GM06990 (cell line): ENCODE measurements at regions not wholly inside any gene's neighbourhood (a gene's known extent, or its start where the extent isn't known, plus 50 kb on each side); places are given as distances from the start of the nearest gene placed in this dataset.

Experiments used
- DNase-seq: peaks from one replicate; pipeline ENCODE4 v3.0.0-alpha.2; 2011; ENCODE audit not compliant: insufficient read length; ENCODE audit errors: extremely low read depth
- H3K27me3 ChIP-seq: replicated peaks from 2 replicates; pipeline ENCODE4 v1.6.0; 2011; ENCODE audit warnings: low read length; ENCODE audit not compliant: control insufficient read depth, insufficient read depth
- H3K36me3 ChIP-seq: 2 replicates; pipeline ENCODE4 v1.5.1; 2011; ENCODE audit warnings: low read length; ENCODE audit not compliant: control insufficient read depth, insufficient read depth
- H3K4me3 ChIP-seq: replicated peaks from 2 replicates; pipeline ENCODE4 v1.5.1; 2011; ENCODE audit warnings: low read depth, mild to moderate bottlenecking, control low read depth, low read length
- CTCF ChIP-seq: IDR thresholded peaks from 2 replicates; pipeline ENCODE4 v1.5.1; 2011; ENCODE audit warnings: low read length, control low read depth, mild to moderate bottlenecking, inconsistent platforms; ENCODE audit not compliant: insufficient read depth, poor library complexity, severe bottlenecking

- TF ChIP-seq CTCF, result no peak
- no peak overlapping the region for H3K4me3 ChIP-seq
- H3K36me3 ChIP-seq, result no peaks in the 10 kb centered on the region
- DNase-seq, result no peak
- no peaks in the 10 kb centered on the region for H3K27me3 ChIP-seq
Measured at GRCh38 chr20:43376831-43377230, 80.9 kb upstream of the SRSF6 start.

GRCh38 chr20:43375591-43375990 lies 82.1 kb upstream of the SRSF6 start:
- Histone ChIP-seq H3K27me3 (no peaks in the 10 kb centered on the region), H3K36me3 (no peaks in the 10 kb centered on the region), H3K4me3 (no peak overlapping the region)
- DNase-seq, result no peak
- TF ChIP-seq CTCF, result no peak

GRCh38 chr20:43372051-43372450 lies 85.6 kb upstream of the SRSF6 start:
- H3K4me3 ChIP-seq, result no peak overlapping the region
- no peak for TF ChIP-seq CTCF
- no peaks in the 10 kb centered on the region for H3K27me3 ChIP-seq
- no peak for DNase-seq
- H3K36me3 ChIP-seq, result no peaks in the 10 kb centered on the region

- no peak overlapping the region for H3K4me3 ChIP-seq
- DNase-seq, result no peak
- TF ChIP-seq CTCF, result no peak
- no peaks in the 10 kb centered on the region for H3K36me3 ChIP-seq
- H3K27me3 ChIP-seq, result no peaks in the 10 kb centered on the region
Measured at GRCh38 chr20:43365691-43366090, 92.0 kb upstream of the SRSF6 start.

GRCh38 chr20:43364001-43364400 lies 93.7 kb upstream of the SRSF6 start:
- TF ChIP-seq CTCF, result no peak
- Histone ChIP-seq H3K27me3 (no peaks in the 10 kb centered on the region; the same call in 1 of the 2 replicates), H3K36me3 (no peaks in the 10 kb centered on the region), H3K4me3 (no peak overlapping the region)
- DNase-seq, result no peak

- no peak overlapping the region for H3K4me3 ChIP-seq
- no peak for DNase-seq
- no peak for TF ChIP-seq CTCF
- no peaks in the 10 kb centered on the region for H3K36me3 ChIP-seq
- no peaks in the 10 kb centered on the region; the same call in 1 of the 2 replicates for H3K27me3 ChIP-seq
Measured at GRCh38 chr20:43363506-43363905, 94.2 kb upstream of the SRSF6 start.
